ENCODE measurements at regions not wholly inside any gene's neighbourhood (a gene's known extent, or its start where the extent isn't known, plus 50 kb on each side); places are given as distances from the start of the nearest gene placed in this dataset.

DNA sequence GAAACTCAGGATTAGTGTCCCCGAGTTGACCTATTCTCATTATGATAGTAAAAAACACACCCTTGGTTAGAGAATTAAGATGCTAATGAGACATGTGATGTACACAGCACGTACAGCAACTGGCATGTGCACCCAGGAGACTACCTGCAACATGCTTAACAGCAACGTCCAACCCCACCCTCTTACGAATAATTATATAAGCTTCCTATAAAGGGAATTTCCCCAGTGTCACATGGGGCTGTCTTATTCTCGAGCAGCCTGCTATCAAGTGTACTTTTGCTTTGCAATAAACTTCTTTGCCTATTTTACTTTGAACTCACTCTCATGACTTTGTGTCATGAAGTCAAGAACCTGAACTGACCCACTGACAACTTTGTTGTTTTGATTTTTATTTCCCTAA lies 62.4 kb upstream of the PMFBP1 start:
- no peak for DNase-seq (ENCODE audit: low spot score)
- Mint-ChIP-seq H3K36me3 (ENCODE audit: low read depth) (no peaks in the 10 kb centered on the region), H3K4me1 (ENCODE audit: low read depth) (no peaks in the 10 kb centered on the region), H3K4me3 (no peak overlapping the region), H3K27ac (no peak overlapping the region), H3K27me3 (ENCODE audit: low read depth) (peaks cover 7% of the 10 kb centered on the region), H3K9me3 (no peaks in the 10 kb centered on the region)

DNA sequence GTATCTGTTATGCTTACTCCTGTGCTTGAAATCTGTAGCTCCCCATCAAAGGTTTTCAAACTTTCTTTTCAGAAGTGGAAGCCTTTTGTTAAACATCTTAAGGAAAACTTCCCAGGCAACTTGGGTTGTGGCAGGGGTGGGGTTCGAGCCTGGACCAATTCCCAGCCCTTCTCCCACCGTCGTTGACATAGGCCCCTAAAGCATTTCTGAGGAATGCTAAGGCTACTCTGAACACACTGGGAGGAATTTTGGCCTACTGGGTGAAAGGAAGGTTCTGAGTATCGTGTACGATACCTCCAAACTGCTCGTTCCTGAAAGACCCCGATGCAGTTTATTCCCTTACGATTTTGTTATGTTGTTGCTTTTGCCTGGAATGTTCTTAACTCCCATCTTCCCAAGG lies 56.1 kb upstream of the PMFBP1 start:
- no peak for DNase-seq (ENCODE audit: low spot score)
- no peaks in the 10 kb centered on the region for H3K36me3 Mint-ChIP-seq (ENCODE audit: low read depth)
- peaks cover 5% of the 10 kb centered on the region for H3K27me3 Mint-ChIP-seq (ENCODE audit: low read depth)
- H3K4me1 Mint-ChIP-seq (ENCODE audit: low read depth): no peaks in the 10 kb centered on the region
- no peaks in the 10 kb centered on the region for H3K9me3 Mint-ChIP-seq
- H3K27ac Mint-ChIP-seq: no peak overlapping the region
- H3K4me3 Mint-ChIP-seq: no peak overlapping the region

DNA sequence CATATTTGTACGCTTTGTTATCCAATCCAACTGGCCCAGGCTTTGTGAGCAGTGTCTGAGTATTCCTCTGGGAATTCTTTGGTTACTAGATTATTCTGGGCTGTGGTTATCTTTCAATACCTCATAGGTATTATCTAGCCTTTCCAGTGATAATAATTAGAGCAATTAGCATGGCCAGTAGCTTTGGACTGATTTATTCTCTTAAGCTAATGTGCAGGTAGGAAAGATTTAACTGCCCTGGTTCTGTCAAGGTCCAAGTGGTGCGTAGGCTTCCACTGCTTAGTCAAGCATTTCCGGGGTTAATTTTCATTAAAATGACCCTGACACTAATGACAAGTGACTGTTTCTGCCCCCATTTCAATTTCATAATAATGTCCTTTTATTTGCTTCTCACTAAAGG lies 54.2 kb upstream of the PMFBP1 start:
- Mint-ChIP-seq H3K27ac (no peak overlapping the region), H3K4me1 (ENCODE audit: low read depth) (no peaks in the 10 kb centered on the region), H3K27me3 (ENCODE audit: low read depth) (peaks cover 5% of the 10 kb centered on the region), H3K36me3 (ENCODE audit: low read depth) (no peaks in the 10 kb centered on the region), H3K4me3 (no peak overlapping the region), H3K9me3 (no peaks in the 10 kb centered on the region)
- no peak for DNase-seq (ENCODE audit: low spot score)

DNA sequence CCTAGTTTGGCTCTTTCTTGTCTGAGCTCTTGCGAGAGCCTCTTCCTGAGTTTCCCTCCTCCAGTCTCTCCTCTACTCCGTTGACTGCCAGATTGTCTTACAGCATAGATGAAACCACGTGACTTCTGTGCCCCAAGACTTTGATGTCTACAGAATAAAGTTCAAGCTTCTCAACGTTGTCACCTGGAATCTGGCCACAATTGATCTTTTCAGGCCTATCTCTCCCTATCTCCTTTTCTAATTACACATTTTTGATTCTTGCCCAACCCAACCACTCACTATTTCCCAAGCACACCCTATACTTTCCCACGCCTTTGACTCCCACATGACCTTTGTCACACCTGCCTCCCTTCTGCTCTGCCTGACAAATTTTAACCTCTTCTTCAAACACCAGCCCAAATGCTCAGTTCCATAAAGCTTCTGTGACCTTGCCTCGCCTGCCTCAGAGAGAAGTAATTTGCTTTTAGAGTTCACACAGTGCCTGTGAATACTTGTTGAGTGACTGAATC lies 52.4 kb upstream of the PMFBP1 start:
- H3K4me3 Mint-ChIP-seq: no peak overlapping the region

DNA sequence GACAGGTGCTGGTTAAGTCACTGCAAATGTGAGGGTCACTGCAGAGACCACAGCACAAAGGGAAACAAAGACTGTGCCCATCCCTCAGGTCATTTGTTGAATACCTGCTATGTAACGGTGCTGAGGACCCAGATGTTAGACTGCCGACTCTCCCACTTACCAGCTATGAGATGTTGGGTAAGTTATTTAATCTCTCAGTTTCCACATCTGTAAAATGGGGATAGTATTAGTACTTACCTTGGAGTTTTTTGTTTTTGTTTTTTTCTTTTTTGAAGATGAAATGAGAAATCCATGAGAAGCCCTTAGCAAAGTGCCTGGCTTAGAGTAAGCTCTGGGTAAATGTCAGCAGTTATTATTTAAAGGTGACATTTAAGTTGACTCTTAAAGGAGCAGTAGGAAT lies 50.5 kb upstream of the PMFBP1 start:
- Mint-ChIP-seq H3K4me1 (ENCODE audit: low read depth) (no peaks in the 10 kb centered on the region), H3K27me3 (ENCODE audit: low read depth) (peaks cover 5% of the 10 kb centered on the region), H3K4me3 (no peak overlapping the region), H3K27ac (no peak overlapping the region), H3K36me3 (ENCODE audit: low read depth) (no peaks in the 10 kb centered on the region), H3K9me3 (no peaks in the 10 kb centered on the region)
- DNase-seq (ENCODE audit: low spot score): no peak

More for the DNA sequence above, 52.4 kb upstream of the PMFBP1 start:
- H3K9me3 Mint-ChIP-seq: no peaks in the 10 kb centered on the region
- peaks cover 5% of the 10 kb centered on the region for H3K27me3 Mint-ChIP-seq (ENCODE audit: low read depth)
- no peaks in the 10 kb centered on the region for H3K36me3 Mint-ChIP-seq (ENCODE audit: low read depth)
- H3K27ac Mint-ChIP-seq: no peak overlapping the region
- no peak for DNase-seq (ENCODE audit: low spot score)
- H3K4me1 Mint-ChIP-seq (ENCODE audit: low read depth): no peaks in the 10 kb centered on the region
